DND-41 (cell line): ENCODE measurements at regions not wholly inside any gene's neighbourhood (a gene's known extent, or its start where the extent isn't known, plus 50 kb on each side); places are given as distances from the start of the nearest gene placed in this dataset.

ENCODE experiments used
- EZH2 ChIP-seq: IDR thresholded peaks from 3 replicates; pipeline ENCODE4 v1.6.1; 2012; ENCODE audit warnings: borderline replicate concordance, low read depth, mild to moderate bottlenecking, moderate library complexity, low read length, inconsistent platforms; ENCODE audit not compliant: severe bottlenecking
- TF ChIP-seq, protein P1 (sequence below): IDR thresholded peaks from 2 replicates; pipeline ENCODE4 v1.5.1; 2012; ENCODE audit warnings: borderline replicate concordance, low read length, moderate library complexity, mild to moderate bottlenecking; ENCODE audit not compliant: poor library complexity, severe bottlenecking; ENCODE audit errors: extremely low read depth

DNA sequence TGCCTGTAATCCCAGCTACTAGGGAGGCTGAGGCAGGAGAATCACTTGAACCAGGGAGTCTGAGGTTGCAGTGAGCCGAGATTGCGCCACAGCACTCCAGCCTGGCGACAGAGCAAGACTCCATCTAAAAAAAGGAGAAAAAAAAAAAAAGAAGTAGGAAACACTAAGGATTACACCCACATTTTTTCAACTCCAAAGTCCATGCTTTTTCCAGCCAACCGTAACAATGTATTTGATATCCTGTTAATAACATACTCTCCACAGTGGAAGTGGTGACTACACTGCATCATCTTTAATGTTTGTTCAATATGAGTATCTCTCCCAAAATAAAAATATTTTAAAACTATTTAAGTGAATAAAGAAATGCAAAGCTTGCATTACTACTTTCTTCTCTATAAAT is 481.6 kb upstream of the ACVR2A start:
- TF ChIP-seq, protein P1, sequence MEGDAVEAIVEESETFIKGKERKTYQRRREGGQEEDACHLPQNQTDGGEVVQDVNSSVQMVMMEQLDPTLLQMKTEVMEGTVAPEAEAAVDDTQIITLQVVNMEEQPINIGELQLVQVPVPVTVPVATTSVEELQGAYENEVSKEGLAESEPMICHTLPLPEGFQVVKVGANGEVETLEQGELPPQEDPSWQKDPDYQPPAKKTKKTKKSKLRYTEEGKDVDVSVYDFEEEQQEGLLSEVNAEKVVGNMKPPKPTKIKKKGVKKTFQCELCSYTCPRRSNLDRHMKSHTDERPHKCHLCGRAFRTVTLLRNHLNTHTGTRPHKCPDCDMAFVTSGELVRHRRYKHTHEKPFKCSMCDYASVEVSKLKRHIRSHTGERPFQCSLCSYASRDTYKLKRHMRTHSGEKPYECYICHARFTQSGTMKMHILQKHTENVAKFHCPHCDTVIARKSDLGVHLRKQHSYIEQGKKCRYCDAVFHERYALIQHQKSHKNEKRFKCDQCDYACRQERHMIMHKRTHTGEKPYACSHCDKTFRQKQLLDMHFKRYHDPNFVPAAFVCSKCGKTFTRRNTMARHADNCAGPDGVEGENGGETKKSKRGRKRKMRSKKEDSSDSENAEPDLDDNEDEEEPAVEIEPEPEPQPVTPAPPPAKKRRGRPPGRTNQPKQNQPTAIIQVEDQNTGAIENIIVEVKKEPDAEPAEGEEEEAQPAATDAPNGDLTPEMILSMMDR: no peak
- TF ChIP-seq EZH2: no peak
